Vagina (tissue), 2 donors: ENCODE measurements at regions not wholly inside any gene's neighbourhood (a gene's known extent, or its start where the extent isn't known, plus 50 kb on each side); places are given as distances from the start of the nearest gene placed in this dataset.

Experiments
- DNase-seq, 2 donors: peaks; one replicate each; pipeline ENCODE4 v3.0.0-alpha.2; 2017; ENCODE audit errors: extremely low spot score in 2 of 2
- H3K27ac ChIP-seq: fragments of 200-600 bp; sonication (generic); one replicate; pipeline ENCODE4 v1.5.1; 2019
- H3K27me3 ChIP-seq: fragments of 200-600 bp; sonication (generic); one replicate; pipeline ENCODE4 v1.5.1; 2019
- H3K36me3 ChIP-seq, 2 donors: fragments of 200-600 bp; sonication (generic); one replicate each; pipeline ENCODE4 v1.5.1; 2017 to 2019
- H3K4me1 ChIP-seq: fragments of 200-600 bp; sonication (generic); one replicate; pipeline ENCODE4 v1.5.1; 2019
- H3K4me3 ChIP-seq, 2 donors: fragments of 200-600 bp; sonication (generic); 1 replicate in 1 of 2; 2 replicates in 1 of 2; pipeline ENCODE4 v1.5.1; 2016 to 2019
- H3K9me3 ChIP-seq: fragments of 200-600 bp; sonication (generic); one replicate; pipeline ENCODE4 v1.5.1; 2019
- POLR2A ChIP-seq, 2 donors: fragments of 450-650 bp; IDR thresholded peaks; one replicate each; pipeline ENCODE4 v1.6.1; 2017; ENCODE audit warnings: antibody characterized with exemption in 2 of 2, mild to moderate bottlenecking in 2 of 2, moderate library complexity in 2 of 2
- POLR2AphosphoS5 ChIP-seq, 2 donors: sonication (generic); formaldehyde crosslinking; IDR thresholded peaks; one replicate each; pipeline ENCODE4 v1.9.0; 2017; ENCODE audit warnings: antibody characterized with exemption in 2 of 2, mild to moderate bottlenecking in 2 of 2, low read depth in 1 of 2; ENCODE audit not compliant: insufficient read depth in 1 of 2
- intact Hi-C: fragments of 100-400 bp; cut with DNase I; formaldehyde crosslinking; loops from one replicate; pipeline ENCODE4 v1.15.1; 2023
- TF ChIP-seq, protein P1 (sequence below), 3 experiments: fragments of 450-650 bp in 2 of 3; fragments of 200-600 bp in 1 of 3; sonication (generic) in 1 of 3; IDR thresholded peaks; one replicate each; pipeline ENCODE4 v1.5.1; 2017 to 2019; ENCODE audit warnings: antibody characterized with exemption in 3 of 3, mild to moderate bottlenecking in 2 of 3, moderate library complexity in 2 of 3

- H3K9me3 ChIP-seq: no peaks in the 10 kb centered on the region
- no peak for TF ChIP-seq POLR2A (IDR thresholded peaks at IDR 0.05)
- no peak for TF ChIP-seq POLR2AphosphoS5 (IDR thresholded peaks at IDR 0.05; ENCODE audit: insufficient read depth in 1 of 2, low read depth in 1 of 2)
- TF ChIP-seq, protein P1, sequence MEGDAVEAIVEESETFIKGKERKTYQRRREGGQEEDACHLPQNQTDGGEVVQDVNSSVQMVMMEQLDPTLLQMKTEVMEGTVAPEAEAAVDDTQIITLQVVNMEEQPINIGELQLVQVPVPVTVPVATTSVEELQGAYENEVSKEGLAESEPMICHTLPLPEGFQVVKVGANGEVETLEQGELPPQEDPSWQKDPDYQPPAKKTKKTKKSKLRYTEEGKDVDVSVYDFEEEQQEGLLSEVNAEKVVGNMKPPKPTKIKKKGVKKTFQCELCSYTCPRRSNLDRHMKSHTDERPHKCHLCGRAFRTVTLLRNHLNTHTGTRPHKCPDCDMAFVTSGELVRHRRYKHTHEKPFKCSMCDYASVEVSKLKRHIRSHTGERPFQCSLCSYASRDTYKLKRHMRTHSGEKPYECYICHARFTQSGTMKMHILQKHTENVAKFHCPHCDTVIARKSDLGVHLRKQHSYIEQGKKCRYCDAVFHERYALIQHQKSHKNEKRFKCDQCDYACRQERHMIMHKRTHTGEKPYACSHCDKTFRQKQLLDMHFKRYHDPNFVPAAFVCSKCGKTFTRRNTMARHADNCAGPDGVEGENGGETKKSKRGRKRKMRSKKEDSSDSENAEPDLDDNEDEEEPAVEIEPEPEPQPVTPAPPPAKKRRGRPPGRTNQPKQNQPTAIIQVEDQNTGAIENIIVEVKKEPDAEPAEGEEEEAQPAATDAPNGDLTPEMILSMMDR (IDR thresholded peaks at IDR 0.05): no peak
- H3K36me3 ChIP-seq: no peaks in the 10 kb centered on the region
- intact Hi-C loops: no loop called here
- no peak overlapping the region for H3K4me3 ChIP-seq
- no peak overlapping the region for H3K27ac ChIP-seq
- H3K27me3 ChIP-seq: no peaks in the 10 kb centered on the region
- H3K4me1 ChIP-seq: no peaks in the 10 kb centered on the region
- DNase-seq: no peak
Measured at GRCh38 chr1:36710951-36711350, 228.2 kb upstream of the CSF3R start.

- no peak overlapping the region for H3K27ac ChIP-seq
- no peaks in the 10 kb centered on the region for H3K36me3 ChIP-seq
- H3K9me3 ChIP-seq: no peaks in the 10 kb centered on the region
- no peaks in the 10 kb centered on the region for H3K27me3 ChIP-seq
- TF ChIP-seq POLR2A (IDR thresholded peaks at IDR 0.05): no peak
- no peak for TF ChIP-seq POLR2AphosphoS5 (IDR thresholded peaks at IDR 0.05; ENCODE audit: insufficient read depth in 1 of 2, low read depth in 1 of 2)
- TF ChIP-seq, protein P1 (IDR thresholded peaks at IDR 0.05): no peak
- H3K4me3 ChIP-seq: no peak overlapping the region
- no peaks in the 10 kb centered on the region for H3K4me1 ChIP-seq
- no peak for DNase-seq
- intact Hi-C loops: no loop called here
Measured at GRCh38 chr1:36709869-36710481, 227.3 kb upstream of the CSF3R start.

- H3K36me3 ChIP-seq: no peaks in the 10 kb centered on the region
- H3K4me3 ChIP-seq: no peak overlapping the region
- no peaks in the 10 kb centered on the region for H3K27me3 ChIP-seq
- no peak for DNase-seq
- H3K9me3 ChIP-seq: no peaks in the 10 kb centered on the region
- no peaks in the 10 kb centered on the region for H3K4me1 ChIP-seq
- intact Hi-C loops: no loop called here
- no peak for TF ChIP-seq POLR2AphosphoS5 (IDR thresholded peaks at IDR 0.05; ENCODE audit: insufficient read depth in 1 of 2, low read depth in 1 of 2)
- TF ChIP-seq POLR2A (IDR thresholded peaks at IDR 0.05): no peak
- TF ChIP-seq, protein P1 (IDR thresholded peaks at IDR 0.05): no peak
- no peak overlapping the region for H3K27ac ChIP-seq
Measured at GRCh38 chr1:36708587-36708986, 225.9 kb upstream of the CSF3R start.

GRCh38 chr1:36707221-36707620 lies 224.5 kb upstream of the CSF3R start:
- Histone ChIP-seq H3K36me3 (no peaks in the 10 kb centered on the region), H3K4me3 (no peak overlapping the region), H3K27me3 (no peaks in the 10 kb centered on the region), H3K9me3 (no peaks in the 10 kb centered on the region), H3K27ac (no peak overlapping the region), H3K4me1 (no peaks in the 10 kb centered on the region)
- intact Hi-C loops: no loop called here
- TF ChIP-seq, protein P1 (IDR thresholded peaks at IDR 0.05): no peak
- TF ChIP-seq POLR2AphosphoS5 (IDR thresholded peaks at IDR 0.05; ENCODE audit: insufficient read depth in 1 of 2, low read depth in 1 of 2) (no peak), POLR2A (IDR thresholded peaks at IDR 0.05) (no peak)
- DNase-seq: no peak

GRCh38 chr1:36706416-36706815 lies 223.7 kb upstream of the CSF3R start:
- TF ChIP-seq, protein P1 (IDR thresholded peaks at IDR 0.05): no peak
- no peak for TF ChIP-seq POLR2AphosphoS5 (IDR thresholded peaks at IDR 0.05; ENCODE audit: insufficient read depth in 1 of 2, low read depth in 1 of 2)
- TF ChIP-seq POLR2A (IDR thresholded peaks at IDR 0.05): no peak
- Histone ChIP-seq H3K27me3 (no peaks in the 10 kb centered on the region), H3K4me1 (no peaks in the 10 kb centered on the region), H3K36me3 (no peaks in the 10 kb centered on the region), H3K4me3 (no peak overlapping the region), H3K9me3 (no peaks in the 10 kb centered on the region), H3K27ac (no peak overlapping the region)
- DNase-seq: no peak
- intact Hi-C loops: no loop called here
